ENCODE measurements at regions not wholly inside any gene's neighbourhood (a gene's known extent, or its start where the extent isn't known, plus 50 kb on each side); places are given as distances from the start of the nearest gene placed in this dataset.
"Not testable (repeated sequence)": the region's sequence is repeated elsewhere in the genome, so short reads cannot be mapped to it uniquely, and the experiment has no call there.

GRCh38 chr2:123546353-123546752 is 478.7 kb upstream of the CNTNAP5 start:
- ATAC-seq (no peak), DNase-seq (ENCODE audit: missing footprints) (no peak)
- intact Hi-C loops (cut with DNase I), result no loop called here

- ATAC-seq, result no peak
- no peak for DNase-seq (ENCODE audit: missing footprints)
- intact Hi-C loops (cut with DNase I), result no loop called here
Measured at GRCh38 chr2:123563515-123563914, 461.6 kb upstream of the CNTNAP5 start.

GRCh38 chr2:123566291-123566946 is 458.7 kb upstream of the CNTNAP5 start:
- intact Hi-C loops (cut with DNase I), result no loop called here
- no peak for DNase-seq (ENCODE audit: missing footprints)
- no peak for ATAC-seq

GRCh38 chr2:123578016-123578415 is 447.1 kb upstream of the CNTNAP5 start:
- DNase-seq (ENCODE audit: missing footprints) (no peak), ATAC-seq (no peak)
- intact Hi-C loops (cut with DNase I), result no loop called here

GRCh38 chr2:123596621-123597020 is 428.5 kb upstream of the CNTNAP5 start:
- peak; percentile 72 for ATAC-seq
- DNase-seq (ENCODE audit: missing footprints), result no peak
- intact Hi-C loops (cut with DNase I), result no loop called here

- intact Hi-C loops (cut with DNase I), result no loop called here
- no peak for DNase-seq (ENCODE audit: missing footprints)
Measured at GRCh38 chr2:123597988-123598387, 427.1 kb upstream of the CNTNAP5 start.

GRCh38 chr2:123606631-123607030 is 418.5 kb upstream of the CNTNAP5 start:
- ATAC-seq (no peak), DNase-seq (ENCODE audit: missing footprints) (no peak)
- intact Hi-C loops (cut with DNase I), result no loop called here

More at GRCh38 chr2:123597988-123598387, 427.1 kb upstream of the CNTNAP5 start:
- ATAC-seq, result no peak

GRCh38 chr2:123609077-123609476 is 416.0 kb upstream of the CNTNAP5 start:
- no peak for ATAC-seq
- DNase-seq (ENCODE audit: missing footprints), result no peak
- intact Hi-C loops (cut with DNase I), result no loop called here

- intact Hi-C loops (cut with DNase I), result no loop called here
- ATAC-seq (no peak), DNase-seq (ENCODE audit: missing footprints) (no peak)
Measured at GRCh38 chr2:123614596-123614995, 410.5 kb upstream of the CNTNAP5 start.

- intact Hi-C loops (cut with DNase I); ATAC-seq; DNase-seq (ENCODE audit: missing footprints): not testable (repeated sequence)
Measured at GRCh38 chr2:123618642-123619041, 406.4 kb upstream of the CNTNAP5 start.

GRCh38 chr2:123624816-123625215 is 400.3 kb upstream of the CNTNAP5 start:
- DNase-seq (ENCODE audit: missing footprints) (no peak), ATAC-seq (no peak)
- intact Hi-C loops (cut with DNase I), result no loop called here

- no peak for ATAC-seq
- DNase-seq (ENCODE audit: missing footprints), result no peak
- intact Hi-C loops (cut with DNase I), result no loop called here
Measured at GRCh38 chr2:123636232-123636631, 388.9 kb upstream of the CNTNAP5 start.

- intact Hi-C loops (cut with DNase I), result no loop called here
- ATAC-seq (no peak), DNase-seq (ENCODE audit: missing footprints) (no peak)
Measured at GRCh38 chr2:123640685-123641335, 384.3 kb upstream of the CNTNAP5 start.

GRCh38 chr2:123644053-123644452 is 381.0 kb upstream of the CNTNAP5 start:
- intact Hi-C loops (cut with DNase I), result no loop called here
- no peak for ATAC-seq
- DNase-seq (ENCODE audit: missing footprints), result no peak

- no peak for ATAC-seq
- no peak for DNase-seq (ENCODE audit: missing footprints)
- intact Hi-C loops (cut with DNase I), result no loop called here
Measured at GRCh38 chr2:123648016-123648415, 377.1 kb upstream of the CNTNAP5 start.

GRCh38 chr2:123648956-123649355 is 376.1 kb upstream of the CNTNAP5 start:
- intact Hi-C loops (cut with DNase I), result no loop called here
- ATAC-seq, result no peak
- DNase-seq (ENCODE audit: missing footprints), result no peak

GRCh38 chr2:123651151-123651550 is 373.9 kb upstream of the CNTNAP5 start:
- ATAC-seq (no peak), DNase-seq (ENCODE audit: missing footprints) (no peak)
- intact Hi-C loops (cut with DNase I), result no loop called here

GRCh38 chr2:123652320-123652719 is 372.8 kb upstream of the CNTNAP5 start:
- DNase-seq (ENCODE audit: missing footprints) (no peak), ATAC-seq (no peak)
- intact Hi-C loops (cut with DNase I), result no loop called here

- intact Hi-C loops (cut with DNase I), result no loop called here
- ATAC-seq, result no peak
- no peak for DNase-seq (ENCODE audit: missing footprints)
Measured at GRCh38 chr2:123656590-123656989, 368.5 kb upstream of the CNTNAP5 start.

GRCh38 chr2:123659120-123659519 is 366.0 kb upstream of the CNTNAP5 start:
- no peak for DNase-seq (ENCODE audit: missing footprints)
- no peak for ATAC-seq
- intact Hi-C loops (cut with DNase I), result no loop called here

- no peak for DNase-seq (ENCODE audit: missing footprints)
- no peak for ATAC-seq
- intact Hi-C loops (cut with DNase I), result no loop called here
Measured at GRCh38 chr2:123670286-123670685, 354.8 kb upstream of the CNTNAP5 start.
